NT2/D1 (cell line): ENCODE measurements at regions not wholly inside any gene's neighbourhood (a gene's known extent, or its start where the extent isn't known, plus 50 kb on each side); places are given as distances from the start of the nearest gene placed in this dataset.

ENCODE experiments used
- YY1 ChIP-seq: IDR thresholded peaks from 2 replicates; pipeline ENCODE4 v1.6.1; 2011; ENCODE audit not compliant: insufficient read length, insufficient read depth
- ZNF274 ChIP-seq: IDR thresholded peaks from 2 replicates; pipeline ENCODE4 v1.6.1; 2011; ENCODE audit warnings: mild to moderate bottlenecking, low read depth, low read length

- TF ChIP-seq YY1: no peak
- TF ChIP-seq ZNF274: no peak
These were observed 149.3 kb upstream of the GLRA2 start for GRCh38 chrX:14380044-14380443.
